Nucleus accumbens (tissue), 56 donors: ENCODE measurements at regions not wholly inside any gene's neighbourhood (a gene's known extent, or its start where the extent isn't known, plus 50 kb on each side); places are given as distances from the start of the nearest gene placed in this dataset.

Experiments used
- DNase-seq, 56 donors: peaks; one replicate each; lab custom pipeline; 2025; lab: John Stamatoyannopoulos, UW

DNA sequence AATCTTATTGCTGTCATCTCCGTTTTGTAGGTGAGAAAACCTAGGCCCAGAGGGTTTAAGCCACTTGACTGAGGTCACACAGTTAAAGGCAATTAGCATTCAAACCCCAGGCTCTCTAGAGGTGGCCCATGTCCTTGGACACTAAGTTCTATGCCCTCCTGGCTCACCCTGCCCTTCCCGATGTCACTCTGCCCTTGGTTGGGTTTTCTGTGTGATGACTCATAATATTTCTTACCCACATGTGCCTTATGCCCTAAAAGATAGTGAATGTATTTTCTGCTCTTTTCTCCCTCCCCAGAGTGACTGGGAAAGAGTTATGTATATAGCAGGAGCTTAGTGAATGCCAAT is 174.5 kb upstream of the PITX1 start:
- no peak for DNase-seq

- DNase-seq, result no peak
These were observed 173.8 kb upstream of the PITX1 start for GRCh38 chr5:135207866-135208265.

GRCh38 chr5:135206862-135207261 is 172.8 kb upstream of the PITX1 start:
- no peak for DNase-seq

DNA sequence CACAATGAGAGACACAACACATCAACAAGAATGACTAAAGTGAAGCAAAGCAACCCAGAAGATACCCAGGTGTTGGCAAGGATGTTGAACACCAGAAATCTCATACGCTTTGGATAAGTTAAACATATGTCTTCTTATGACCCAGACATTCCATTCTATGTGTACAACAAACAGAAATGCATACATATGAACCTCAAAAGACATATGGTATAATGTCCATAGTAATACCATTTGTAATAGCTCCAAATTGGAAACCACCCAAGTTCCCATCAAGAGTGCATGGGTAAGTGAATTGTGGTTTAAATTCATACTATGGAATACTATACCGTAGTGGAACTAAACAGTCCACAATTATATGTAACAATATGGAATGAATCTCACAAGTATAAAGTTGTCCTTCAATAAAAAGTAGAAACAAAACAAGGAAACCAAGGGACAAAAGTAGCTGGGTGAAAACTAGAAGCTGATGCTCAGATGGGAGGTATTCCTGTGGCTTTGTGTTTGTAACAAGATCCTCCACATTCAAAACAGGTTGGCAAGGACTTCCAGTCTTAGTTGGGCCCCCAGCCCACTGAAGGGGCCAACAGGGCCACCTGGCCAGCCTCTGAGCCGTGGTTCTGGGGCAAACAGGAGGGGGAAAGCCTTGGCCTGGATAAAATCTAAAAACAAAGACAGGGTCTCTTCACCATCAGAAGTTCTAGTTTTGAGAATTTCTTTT is 171.8 kb upstream of the PITX1 start:
- no peak for DNase-seq

GRCh38 chr5:135204151-135204600 is 170.1 kb upstream of the PITX1 start:
- no peak for DNase-seq

DNA sequence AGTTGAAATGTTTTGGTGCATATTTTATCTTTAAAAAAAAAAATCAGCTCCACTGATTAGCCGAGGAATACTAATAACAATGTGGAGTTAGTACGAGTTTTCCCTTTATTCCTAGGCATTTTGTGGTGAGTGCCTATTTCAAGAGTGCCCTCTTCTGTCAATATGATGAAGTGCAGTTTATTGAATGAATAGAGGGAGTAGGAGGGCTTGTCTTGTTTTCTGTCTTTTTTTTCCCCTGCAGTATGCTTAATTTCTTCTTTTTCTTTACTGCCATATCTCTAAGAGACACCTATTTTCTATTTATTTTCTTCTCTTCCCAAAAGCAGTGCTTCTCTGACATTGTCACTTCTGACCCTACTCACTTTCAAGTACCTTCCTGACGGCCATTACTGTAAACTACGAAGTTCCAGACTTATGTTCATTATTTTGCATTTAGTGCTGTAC is 169.6 kb upstream of the PITX1 start:
- DNase-seq, result no peak

DNA sequence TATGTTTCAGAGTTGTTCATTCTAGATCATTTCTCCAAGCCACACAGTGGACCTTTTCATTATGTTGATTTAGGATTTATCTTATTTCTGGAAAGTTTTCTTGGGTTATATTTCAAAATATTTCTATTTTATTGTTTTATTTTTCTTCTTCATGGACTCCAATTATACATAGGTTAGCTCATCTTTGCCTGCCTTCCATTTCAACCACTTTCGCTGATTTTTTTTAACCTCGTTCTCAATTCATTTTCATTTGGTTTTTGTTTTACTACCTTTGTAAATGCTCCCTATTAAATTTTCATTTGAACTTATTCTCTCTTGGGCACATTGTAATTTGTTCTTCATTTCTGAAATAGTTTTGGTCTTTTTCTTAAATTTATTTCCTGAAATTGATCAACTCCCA is 169.0 kb upstream of the PITX1 start:
- DNase-seq, result no peak

GRCh38 chr5:135199919-135200318 is 165.9 kb upstream of the PITX1 start:
- no peak for DNase-seq

- DNase-seq, result no peak
These were observed 162.5 kb upstream of the PITX1 start for GRCh38 chr5:135196483-135196882.

DNA sequence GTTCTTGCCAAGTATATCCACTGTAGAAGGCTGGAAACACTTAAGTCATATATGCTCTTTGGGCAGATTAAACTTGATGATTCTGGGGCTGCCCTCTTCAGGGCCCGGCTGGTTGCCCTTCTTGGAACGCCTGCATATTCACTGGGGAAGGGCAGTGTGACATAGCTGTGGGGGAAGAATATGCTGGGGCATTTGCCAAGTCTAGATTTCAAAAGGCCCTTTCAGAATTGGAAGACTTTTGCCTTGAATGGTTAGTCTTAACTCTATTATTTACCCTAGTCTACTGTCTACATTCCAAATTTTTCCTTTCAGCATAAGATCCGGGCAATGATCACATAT is 161.2 kb upstream of the PITX1 start:
- peak in 1 of 56 donors; percentile 23 for DNase-seq

GRCh38 chr5:135194573-135195269 is 160.7 kb upstream of the PITX1 start:
- DNase-seq, result peak in 2 of 56 donors; percentile 14 to 27

DNA sequence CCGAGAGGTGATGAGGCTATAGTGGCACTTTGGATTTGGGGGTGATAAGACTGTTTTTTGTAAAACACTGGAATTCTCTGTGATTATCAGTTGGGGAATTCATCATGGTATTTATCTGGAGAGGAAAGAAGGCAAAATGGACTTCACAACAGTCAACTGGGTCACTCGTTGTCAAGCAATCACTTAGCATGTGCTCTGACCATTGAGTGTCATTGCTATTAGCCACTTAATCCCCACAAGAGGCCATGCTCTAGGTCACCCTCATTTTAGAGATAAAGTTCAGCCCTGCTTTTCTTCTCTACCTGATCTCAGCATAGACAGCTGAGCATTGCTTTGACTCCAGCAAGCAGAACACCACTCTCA is 160.1 kb upstream of the PITX1 start:
- no peak for DNase-seq

DNA sequence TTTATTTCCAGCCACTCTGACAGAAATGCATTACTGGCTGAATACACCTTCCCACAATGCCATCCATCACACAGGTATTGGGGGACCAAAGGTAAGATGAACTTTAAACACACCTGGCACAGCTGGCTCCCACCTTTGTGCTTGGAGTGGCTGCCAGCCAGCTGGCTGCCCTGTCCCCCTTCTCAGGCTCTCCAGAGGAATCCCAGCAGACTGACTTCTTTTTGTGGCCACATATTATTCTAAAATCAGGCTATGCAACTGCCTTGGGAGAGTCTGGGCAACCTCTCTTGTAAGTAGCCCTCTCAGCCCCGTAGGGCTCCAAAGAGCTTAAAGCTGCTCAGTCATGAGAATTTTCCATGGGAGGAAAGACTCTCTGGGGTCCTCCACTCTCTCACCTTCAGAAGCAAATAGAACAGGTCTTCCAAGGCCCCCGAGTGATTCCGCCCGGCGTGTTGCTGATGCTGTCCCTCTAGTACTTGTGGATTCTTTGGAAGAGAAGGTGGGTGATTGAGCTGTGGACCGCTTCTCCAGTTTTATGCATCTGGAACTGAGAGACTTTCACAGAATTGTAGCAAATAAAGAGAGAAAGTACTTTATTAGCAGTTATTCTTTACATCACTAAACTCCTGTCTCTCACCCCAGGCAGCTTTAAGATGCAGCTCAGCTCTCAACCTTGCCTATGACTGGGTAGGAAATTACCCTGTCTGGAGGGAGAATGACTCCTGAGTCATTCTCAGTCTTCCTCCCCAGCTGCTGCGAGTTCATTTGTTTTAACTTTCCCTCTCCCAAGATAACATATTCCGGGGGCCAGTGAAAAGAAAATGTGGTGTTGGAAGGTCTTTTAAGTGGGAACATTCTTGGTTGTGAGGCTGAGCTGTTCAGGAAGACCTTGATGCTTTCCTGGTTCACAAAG is 159.4 kb upstream of the PITX1 start:
- DNase-seq, result no peak

GRCh38 chr5:135192351-135192750 is 158.3 kb upstream of the PITX1 start:
- no peak for DNase-seq

DNA sequence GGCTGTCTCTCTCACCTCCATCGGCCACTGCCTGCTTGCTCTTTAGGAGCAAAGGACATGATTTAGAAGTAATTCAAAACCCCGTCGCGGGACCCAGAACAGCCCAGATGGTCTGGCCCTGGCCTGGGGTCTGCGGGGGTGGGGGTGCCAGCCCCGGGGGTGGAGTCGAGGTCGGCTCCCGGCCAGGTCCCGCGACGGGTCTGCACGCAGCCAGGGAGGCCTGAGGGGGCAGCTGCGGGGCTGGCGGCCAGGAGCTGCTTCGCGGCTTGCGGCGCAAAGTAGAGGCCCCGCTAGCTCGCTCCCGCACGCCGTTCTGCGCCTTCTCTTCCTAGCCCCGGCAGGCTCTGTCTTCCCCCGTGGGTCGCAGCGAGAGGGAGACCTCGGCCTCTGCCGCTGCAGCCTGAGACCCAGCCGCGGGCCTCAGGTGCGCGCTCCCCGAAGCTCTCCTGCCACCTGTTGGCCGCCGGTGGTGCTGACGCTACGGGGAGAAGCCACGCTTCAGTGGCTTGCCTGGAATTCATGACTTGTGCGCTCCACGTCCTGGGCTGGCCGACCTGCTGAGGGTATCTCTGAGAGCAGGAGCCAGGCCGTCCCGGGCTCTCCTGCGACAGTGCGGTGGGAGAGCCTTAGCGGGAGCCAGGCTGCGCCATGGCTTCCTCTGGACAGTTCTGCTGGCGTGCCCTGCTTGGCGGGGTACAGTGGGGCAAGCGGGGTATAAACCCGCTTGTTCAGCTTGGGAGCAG is 157.2 kb upstream of the PITX1 start:
- DNase-seq, result peak in 45 of 56 donors; percentile 9 to 76 (median 34)

DNA sequence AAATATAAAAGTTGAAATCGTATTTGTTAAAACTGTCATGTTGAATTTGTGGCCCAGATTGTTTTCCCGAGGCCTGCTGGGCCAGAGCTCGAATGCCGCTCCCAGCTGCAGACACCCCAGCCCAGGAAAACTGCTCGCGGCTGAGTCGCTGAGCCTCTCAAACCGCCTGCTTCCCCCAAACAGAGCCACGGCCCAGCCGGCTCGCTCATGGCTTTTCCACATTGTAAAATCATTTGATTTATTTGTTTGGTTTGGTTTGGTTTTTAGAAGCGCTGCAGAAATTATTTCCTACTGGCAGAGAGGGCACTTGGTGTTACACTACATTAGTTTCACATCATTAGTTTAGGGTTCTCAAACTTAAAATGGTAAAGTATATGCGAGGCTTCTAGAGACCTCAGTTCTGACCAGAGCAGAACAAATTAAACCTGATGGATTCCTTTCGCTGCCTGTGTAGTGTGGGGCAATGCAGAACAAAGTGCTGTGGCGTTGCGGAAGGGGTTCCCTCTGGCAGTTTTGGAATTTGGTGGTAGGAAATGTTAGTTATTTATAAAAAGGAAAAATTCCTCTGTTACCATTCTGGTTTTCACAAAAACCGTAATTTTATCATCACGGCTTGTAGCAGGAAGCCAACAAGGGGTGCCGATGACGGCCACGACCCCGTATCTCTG is 156.5 kb upstream of the PITX1 start:
- no peak for DNase-seq

- no peak for DNase-seq
These were observed 155.0 kb upstream of the PITX1 start for GRCh38 chr5:135189024-135189423.

GRCh38 chr5:135188233-135188914 is 154.3 kb upstream of the PITX1 start:
- DNase-seq, result no peak
